Stomach (tissue), 4 donors: ENCODE measurements at regions not wholly inside any gene's neighbourhood (a gene's known extent, or its start where the extent isn't known, plus 50 kb on each side); places are given as distances from the start of the nearest gene placed in this dataset.

Source experiments
- EP300 ChIP-seq: sonication (generic); formaldehyde crosslinking; IDR thresholded peaks from one replicate; pipeline ENCODE4 v1.6.1; 2017; ENCODE audit warnings: antibody characterized with exemption
- POLR2A ChIP-seq, 4 donors: fragments of 450-650 bp; IDR thresholded peaks; one replicate each; pipeline ENCODE4 v1.6.1; 2016; ENCODE audit warnings: antibody characterized with exemption in 4 of 4, control low read depth in 2 of 4, mild to moderate bottlenecking in 1 of 4, moderate library complexity in 1 of 4
- POLR2AphosphoS5 ChIP-seq, 3 donors: sonication (generic); formaldehyde crosslinking; IDR thresholded peaks; one replicate each; pipeline ENCODE4 v1.6.1; 2016; ENCODE audit warnings: antibody characterized with exemption in 3 of 3
- TF ChIP-seq, protein P1 (sequence below), 7 experiments: fragments of 450-650 bp in 4 of 7; fragments of 200-600 bp in 3 of 7; sonication (generic) in 3 of 7; IDR thresholded peaks; one replicate each; pipeline ENCODE4 v1.5.1; 2016 to 2019; ENCODE audit warnings: antibody characterized with exemption in 7 of 7, control low read depth in 2 of 7, mild to moderate bottlenecking in 1 of 7

DNA sequence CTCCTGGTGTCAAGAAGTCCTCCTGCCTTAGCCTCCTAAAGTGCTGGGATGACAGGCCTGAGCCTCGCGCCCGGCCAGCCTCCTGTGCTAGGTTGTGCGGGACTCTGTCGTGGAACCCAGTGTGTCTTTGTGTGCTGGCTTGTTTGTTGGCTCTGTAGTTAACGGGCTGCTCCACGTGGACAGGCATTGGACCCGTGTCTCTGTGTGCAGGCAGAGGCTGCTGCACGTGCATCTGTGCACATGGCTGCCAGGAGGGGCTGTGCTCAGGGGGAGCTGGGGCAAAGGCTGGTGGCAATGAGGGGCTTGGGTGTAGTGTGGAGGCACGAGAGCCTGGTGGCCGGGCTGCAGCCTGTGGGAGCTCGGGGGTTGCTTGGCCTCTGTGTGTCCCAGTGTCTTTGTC is 121.3 kb upstream of the ALDH3B2 start:
- TF ChIP-seq, protein P1, sequence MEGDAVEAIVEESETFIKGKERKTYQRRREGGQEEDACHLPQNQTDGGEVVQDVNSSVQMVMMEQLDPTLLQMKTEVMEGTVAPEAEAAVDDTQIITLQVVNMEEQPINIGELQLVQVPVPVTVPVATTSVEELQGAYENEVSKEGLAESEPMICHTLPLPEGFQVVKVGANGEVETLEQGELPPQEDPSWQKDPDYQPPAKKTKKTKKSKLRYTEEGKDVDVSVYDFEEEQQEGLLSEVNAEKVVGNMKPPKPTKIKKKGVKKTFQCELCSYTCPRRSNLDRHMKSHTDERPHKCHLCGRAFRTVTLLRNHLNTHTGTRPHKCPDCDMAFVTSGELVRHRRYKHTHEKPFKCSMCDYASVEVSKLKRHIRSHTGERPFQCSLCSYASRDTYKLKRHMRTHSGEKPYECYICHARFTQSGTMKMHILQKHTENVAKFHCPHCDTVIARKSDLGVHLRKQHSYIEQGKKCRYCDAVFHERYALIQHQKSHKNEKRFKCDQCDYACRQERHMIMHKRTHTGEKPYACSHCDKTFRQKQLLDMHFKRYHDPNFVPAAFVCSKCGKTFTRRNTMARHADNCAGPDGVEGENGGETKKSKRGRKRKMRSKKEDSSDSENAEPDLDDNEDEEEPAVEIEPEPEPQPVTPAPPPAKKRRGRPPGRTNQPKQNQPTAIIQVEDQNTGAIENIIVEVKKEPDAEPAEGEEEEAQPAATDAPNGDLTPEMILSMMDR (IDR thresholded peaks at IDR 0.05): no peak
- no peak for TF ChIP-seq POLR2A (IDR thresholded peaks at IDR 0.05)
- no peak for TF ChIP-seq EP300
- TF ChIP-seq POLR2AphosphoS5 (IDR thresholded peaks at IDR 0.05): no peak
